Smooth muscle cell of the brain vasculature (primary cell): ENCODE measurements at regions not wholly inside any gene's neighbourhood (a gene's known extent, or its start where the extent isn't known, plus 50 kb on each side); places are given as distances from the start of the nearest gene placed in this dataset.
"Not testable (repeated sequence)": the region's sequence is repeated elsewhere in the genome, so short reads cannot be mapped to it uniquely, and the experiment has no call there.

Experiments
- DNase-seq: peaks from one replicate; pipeline ENCODE4 v3.0.0-alpha.2; 2012; ENCODE audit warnings: low read depth, low spot score

DNA sequence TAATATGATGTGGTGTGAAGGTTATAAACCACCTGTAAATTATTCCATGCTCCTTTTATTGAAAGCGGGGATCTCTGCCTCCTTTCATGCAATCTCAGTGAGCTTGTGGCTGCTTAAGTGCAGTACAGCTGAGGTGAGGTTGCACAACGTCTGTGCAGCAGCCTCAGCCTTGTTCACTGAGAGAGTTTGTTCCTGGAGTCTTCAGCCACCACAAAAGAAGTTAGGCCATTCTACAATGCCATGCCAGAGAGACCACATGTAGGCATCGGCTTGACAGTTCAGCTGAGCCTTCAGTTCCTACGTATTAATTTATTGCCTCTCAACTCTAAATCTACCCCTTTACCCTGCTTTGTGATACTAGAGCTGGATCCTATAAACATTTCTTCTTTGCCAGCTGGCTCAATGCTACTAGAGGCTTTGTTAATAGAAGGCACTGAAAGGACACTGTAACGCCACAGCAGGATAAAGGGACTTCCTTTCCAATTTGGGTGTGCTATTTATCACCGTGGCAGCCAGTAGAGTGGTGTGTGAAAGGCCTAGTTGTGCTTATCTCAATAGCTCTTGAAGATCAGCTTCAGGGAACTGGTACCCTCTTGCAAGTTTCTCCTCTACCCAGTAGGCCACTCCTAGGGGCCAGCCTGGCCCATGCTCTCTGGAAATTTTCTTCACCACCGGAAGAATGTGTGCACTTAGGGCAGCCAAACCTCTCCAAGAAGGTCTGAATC is 337.7 kb downstream of the IPO8 start:
- DNase-seq: no peak

DNA sequence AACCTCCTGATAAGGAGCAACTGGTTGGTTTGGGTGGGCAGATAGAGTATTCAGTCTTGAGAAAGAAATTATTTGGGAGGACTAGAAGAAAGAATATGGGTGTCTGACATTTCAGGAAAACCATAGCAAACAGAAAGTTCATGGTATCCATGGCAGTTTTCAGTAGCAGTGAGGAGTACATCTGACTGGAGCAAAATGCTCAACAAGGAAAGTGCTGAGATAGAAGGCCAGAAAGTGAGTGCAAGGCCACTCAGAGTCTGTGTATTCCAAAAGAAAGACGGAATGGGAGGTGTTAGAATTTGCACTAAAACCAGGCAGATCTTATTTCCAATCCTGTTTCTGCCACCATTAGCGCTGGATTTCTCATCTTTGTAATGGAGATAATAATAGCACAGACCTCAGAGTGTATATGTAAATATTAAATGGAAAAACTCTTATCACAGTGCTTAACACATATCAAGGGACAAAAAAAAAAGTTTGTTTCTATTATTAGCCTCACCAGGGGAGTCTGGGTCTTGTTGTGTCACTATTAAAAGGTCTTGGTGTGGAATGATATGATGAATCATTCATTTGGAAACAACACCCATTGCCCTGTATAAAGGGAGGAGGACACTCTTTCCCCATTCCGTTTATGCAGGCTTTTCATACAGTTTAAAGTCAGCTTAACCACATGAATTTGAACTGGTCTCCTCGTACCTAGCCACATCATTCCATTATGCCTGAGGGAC is 349.8 kb downstream of the IPO8 start:
- no peak for DNase-seq

DNA sequence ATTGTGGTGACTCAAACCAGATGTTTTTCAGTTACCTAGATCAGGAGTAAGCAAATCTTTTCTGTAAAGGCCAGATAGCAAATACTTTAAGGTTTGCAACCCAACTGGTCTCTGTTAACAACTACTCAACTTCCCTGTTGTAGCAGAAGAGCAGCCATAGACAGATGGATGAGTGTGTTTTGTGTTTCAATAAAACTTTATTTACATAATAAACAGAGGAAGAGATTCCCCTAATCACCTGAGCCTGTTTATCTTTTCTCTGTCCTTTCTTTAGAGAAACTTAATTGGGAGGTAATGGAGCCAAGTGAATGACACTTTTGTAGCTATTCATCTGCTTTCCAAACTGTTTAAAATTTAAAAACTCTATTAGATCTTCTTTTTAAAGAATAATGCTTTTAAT is 365.1 kb downstream of the IPO8 start:
- no peak for DNase-seq

DNA sequence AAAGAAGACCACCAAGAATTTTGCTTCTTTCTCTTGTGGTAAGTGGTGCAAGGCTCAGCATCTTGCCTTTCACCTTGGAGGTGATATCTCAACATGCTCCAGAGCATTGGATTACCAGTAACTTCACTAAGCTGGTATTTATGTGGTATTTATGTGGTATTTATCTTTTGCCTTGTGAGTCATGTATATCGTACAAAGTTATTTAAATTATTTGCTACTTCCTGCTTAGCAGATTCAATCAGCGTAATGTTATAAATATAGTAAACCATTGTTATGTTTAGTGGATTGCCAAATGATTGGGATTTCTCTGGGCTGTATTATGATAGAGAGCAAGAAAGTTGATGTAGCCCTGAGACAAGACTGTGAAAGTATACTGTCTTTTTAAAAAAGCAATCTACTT is 366.4 kb downstream of the IPO8 start:
- DNase-seq: no peak

DNA sequence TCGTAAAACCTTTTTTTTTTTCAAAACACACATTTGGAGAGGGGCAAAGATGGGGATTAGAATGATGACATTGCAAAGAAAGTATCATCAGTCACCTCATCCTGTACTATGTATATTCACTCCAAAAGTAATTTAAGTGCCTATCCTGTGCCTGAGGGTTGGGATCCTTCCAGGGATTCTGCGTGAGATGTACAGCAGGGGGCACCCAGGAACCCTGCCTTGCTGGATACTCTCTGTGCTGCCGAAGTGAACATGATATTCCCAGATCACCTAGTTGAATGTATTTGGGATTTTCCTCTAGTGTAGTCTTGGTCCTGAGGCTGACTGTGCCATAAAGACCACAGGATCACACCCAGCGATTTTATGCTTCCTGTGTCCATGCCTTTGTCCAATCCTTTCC is 372.7 kb downstream of the IPO8 start:
- DNase-seq: no peak

DNA sequence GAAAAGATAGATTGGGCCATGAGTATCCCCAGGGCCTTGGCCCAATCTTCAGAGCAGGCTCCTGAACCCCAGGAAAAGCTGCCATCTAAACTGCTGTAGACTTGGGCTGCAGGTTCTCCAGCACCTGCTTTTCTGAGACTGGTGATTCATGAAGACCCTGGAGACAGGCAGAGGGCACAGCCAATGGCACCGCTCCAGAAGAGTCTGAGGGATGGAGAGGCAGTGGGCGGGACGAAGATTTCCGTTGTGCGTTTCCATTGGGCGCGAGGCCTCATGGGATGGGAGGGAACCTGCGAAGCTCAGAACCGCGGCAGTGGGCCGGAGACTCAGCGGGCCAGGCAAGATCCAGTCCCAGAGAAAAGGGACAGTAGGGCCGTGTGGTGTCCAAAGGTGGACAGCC is 375.1 kb downstream of the IPO8 start:
- no peak for DNase-seq

DNA sequence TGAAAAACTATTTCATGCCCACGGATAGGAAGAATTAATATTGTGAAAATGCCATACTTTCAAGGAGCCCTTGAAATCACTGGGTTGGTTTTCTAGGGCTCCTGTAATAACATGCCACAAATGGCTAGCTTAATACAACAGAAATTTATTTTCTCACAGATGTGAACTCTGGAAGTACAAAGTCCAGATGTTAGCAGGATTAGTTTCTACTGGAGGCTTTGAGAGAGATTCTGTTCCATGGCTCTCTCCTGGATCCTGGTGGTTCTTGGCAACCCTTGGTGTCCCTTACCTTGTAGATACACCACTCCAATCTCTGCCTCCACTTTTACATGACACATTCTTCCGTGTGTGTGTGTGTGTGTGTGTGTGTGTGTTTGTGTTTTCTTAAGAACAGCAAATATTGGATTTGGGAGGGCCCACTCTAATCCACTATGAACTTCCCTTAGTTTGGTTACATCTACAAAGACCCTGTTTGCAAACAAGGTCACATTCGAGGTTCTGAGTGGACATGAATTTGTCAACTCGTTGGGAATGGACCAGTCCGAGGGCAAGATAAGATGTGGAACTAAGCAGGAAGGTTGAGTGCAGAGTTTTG is 381.1 kb downstream of the IPO8 start:
- no peak for DNase-seq

DNA sequence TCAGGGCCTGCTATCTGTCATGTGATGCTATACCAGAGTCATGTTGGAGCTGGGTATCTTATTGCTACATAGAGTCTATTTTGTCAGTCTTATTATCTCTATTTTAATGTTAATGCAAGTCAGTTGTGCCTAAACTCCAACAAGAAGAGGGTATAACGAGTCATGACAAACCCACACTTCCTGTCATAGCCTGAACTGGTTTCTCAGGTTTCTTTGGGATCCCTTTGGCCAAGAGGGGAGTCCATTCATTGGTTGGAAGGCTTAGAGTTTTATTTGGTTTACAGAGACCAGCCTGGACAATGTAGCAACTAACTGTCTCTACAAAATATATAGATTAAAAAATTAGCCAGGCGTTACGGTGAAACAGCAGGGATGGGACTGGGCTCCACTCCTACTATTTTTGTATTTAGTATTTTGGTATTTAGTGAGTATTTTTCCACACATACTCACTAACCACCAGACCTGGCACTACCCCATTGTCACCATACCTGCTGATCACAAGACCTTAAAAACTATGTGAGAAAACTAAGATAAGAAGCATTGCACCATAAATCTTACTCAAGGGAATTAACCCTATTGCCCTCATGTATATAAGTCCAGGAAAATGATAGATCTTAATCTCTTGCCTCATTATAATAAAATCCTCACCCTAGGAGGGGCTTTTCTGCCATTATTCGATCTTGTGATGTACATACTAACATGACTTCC is 387.5 kb downstream of the IPO8 start:
- no peak for DNase-seq

DNA sequence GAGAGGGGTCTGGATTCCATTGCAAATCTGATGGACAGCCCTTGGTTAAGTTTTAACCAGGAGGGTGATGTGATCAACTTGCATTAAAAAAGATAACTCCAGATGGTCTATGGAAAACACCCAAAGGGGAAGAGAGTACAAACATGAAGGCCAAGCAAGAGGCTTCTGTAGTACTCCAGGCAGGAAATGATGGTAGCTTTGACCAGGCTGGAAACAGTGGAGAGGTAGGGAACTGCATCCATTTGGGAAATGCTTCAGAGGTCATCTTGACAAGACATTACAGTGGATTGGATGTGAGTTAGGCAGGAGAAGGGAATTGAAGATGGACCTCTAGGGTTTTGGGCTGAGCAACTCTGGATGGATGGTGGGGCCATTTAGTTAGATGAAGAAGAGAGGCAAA is 391.1 kb downstream of the IPO8 start:
- DNase-seq: no peak

DNA sequence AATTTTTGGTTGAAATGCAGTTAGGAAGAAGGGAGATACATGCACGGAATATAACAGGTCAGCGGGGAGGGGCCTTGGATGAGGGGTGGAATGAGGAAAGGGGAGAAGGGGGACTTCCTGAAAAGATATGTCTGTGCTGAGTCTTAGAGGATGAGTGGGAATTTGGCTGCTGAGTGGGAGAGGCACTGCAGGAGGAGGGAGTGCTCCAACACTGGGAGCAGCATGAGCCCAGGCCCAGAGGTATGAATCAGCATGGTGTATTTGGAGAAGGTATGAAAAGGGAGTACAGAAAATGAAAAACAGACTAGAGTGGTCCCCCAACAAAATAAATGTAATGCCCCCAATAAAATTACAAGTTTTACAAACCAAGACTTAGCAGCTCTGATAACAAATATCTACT is 394.4 kb downstream of the IPO8 start:
- no peak for DNase-seq

DNA sequence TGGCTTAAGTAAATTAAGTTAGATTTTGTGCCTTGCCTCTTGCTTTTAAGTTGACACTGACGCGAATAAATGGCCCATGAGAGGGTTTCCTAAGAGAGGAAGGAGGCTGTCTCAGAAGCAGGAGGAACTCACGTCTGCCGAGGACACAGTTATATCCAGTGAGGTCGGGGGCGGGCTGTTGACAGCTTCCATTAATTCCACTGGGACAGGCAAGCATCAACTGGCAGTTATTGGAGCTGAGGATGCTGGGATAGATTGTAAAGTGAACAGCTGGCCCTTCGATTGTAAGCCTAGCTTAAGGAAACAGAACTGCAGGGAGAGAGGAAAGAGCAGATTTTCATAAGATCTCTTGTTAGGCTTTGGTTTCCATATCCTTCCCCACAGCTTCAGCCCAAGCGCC is 399.2 kb downstream of the IPO8 start:
- no peak for DNase-seq

DNA sequence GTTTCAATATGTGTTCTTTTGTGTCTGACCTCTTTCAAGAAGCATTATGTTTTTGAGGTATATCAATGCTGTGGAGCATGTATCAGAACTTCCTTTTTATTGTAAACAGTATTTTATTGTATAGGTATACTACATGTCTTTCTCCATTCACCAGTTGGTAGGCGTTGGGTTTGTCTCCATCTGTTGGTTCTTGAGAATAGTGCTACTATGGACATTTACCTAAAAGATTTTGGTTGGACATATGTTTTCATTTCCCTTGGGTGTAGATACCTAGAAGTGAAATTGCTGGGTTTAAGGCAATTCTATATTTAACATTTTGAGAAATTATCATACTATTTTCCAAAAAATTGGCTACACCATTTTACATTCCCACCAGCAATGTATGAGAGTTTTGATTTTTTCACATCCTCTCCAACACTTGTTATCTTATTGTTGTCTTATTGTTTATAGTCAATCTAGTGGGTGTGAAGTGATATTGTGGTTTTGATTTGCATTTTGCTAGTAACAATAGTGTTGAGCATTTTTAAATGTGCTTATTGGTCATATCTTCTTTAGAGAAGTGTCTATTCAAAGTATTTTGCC is 409.2 kb downstream of the IPO8 start:
- DNase-seq: peak; percentile 12

DNA sequence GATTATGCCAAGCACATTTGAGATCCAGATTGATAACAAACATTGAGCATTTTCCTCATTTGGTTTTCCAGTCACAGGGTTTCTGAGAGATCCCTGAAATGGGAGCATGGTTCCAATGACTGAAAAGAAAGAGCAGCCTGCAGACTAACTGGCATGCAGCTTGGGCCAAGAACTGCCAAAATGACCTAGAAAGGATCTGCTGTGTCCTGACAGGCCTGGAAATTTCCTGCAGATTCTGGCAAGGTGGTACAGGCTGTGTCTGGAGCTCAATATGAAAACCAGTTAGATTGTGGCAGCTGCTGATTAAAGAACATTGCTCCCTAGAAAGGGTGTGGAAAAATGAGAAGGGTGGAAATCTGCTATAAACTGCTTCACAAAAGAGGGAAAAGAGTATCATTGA is 417.3 kb downstream of the IPO8 start:
- DNase-seq: no peak

DNA sequence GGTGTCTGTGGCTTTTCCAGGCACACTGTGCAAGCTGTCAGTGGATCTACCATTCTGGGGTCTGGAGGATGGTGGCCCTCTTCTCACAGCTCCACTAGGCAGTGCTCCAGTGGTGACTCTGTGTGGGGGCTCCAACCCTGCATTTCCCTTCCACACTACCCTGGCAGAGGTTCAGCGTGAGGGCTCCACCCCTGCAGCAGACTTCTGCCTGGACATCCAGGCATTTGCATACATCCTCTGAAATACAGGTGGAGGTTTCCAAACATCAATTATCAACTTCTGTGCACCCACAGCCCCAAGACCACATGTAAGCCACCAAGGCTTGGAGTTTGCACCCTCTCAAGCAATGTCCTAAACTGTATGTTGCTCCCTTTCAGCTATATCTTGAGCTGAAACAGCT is 423.2 kb downstream of the IPO8 start:
- DNase-seq: not testable (repeated sequence)

DNA sequence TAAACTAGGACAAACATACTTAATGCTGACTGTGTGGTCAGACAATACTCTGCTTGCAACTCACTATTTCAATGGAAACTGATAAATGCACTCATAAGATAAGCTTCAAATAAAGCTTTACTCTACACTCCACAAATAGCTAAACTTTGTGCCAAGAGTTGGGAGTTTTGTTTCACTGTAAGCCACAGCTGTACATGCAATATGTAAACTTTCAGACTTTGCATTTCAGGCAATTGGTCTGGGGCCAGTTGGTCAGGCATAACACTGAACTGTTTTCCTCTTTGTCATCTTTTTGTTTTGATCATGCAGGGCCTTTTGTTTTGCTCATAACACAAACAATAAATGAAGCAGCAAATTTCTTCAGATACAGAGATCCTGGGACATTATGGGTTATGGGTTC is 426.2 kb downstream of the IPO8 start:
- DNase-seq: no peak

DNA sequence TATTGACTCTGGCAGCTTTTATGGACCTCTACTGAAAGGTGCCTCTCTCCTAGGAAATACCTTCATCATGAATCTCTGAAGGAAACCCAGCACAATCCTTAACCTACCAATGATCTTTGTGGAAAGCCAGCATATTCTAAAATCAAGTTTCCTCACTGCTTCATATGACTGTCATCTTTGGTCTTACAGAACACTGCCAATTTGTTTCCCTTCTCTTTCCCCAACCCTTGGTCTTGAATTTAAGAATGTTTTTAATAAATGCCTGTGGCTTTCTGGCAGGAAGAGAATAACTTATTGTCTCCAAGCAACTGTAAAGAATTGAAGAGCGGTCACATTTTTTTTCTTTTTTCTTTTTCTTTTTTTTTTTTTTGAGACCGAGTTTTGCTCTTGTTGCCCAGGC is 427.6 kb downstream of the IPO8 start:
- DNase-seq: no peak

DNA sequence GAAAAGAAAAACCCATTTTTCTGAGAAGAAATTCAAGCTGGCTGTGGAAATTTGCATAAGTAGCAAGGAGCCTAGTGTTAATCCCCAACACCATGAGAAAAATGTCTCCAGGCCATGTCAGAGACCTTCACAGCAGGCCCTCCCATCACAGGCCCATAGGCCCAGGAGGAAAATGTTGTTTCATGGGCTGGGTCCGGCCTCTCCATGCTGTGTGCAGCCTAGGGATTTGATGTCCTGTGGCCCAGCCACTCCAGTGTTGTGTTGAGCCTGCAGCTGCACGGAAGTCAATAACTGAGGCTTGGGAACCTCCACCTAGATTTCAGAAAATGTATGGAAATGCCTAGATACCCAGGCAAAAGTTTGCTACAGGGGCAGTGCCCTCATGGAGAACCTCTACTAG is 432.2 kb downstream of the IPO8 start:
- no peak for DNase-seq

DNA sequence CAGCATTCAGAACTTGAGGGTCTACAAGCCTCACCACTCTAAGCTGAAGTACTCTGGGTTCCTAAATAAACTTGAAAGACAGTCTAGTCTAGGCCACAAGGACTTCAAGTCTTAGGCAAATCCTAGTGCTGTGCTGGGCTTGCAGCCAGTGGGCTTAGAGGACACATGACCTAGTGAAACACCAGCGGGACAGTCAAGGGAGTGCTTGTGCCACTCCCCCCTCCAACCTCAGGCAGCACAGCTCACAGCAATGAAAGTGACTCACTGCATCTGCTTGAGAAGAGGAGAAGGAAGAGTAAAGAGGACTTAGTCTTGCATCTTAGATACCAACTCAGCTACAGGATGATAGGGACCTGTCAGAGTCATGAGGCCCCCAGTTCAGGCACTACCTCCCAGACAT is 438.1 kb downstream of the IPO8 start:
- DNase-seq: no peak

DNA sequence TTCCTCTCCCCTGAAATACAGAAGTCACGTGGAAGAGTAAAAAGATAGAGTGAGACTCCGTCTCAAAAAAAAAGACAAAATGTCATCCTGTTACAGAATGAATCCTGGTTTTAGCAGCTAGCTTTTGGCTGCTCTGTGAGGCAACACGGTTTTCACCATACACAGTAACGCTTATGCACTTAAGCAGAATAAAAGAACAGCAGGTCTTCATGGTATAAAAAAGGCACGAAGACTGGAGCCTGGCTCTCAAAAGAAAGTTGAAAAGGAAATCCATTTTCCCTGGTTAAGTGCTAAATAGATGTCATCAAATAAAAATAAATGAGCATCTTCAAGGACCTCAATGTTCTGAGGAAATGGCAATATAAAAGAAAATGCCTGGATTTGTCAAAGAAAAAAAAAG is 444.1 kb downstream of the IPO8 start:
- no peak for DNase-seq

DNA sequence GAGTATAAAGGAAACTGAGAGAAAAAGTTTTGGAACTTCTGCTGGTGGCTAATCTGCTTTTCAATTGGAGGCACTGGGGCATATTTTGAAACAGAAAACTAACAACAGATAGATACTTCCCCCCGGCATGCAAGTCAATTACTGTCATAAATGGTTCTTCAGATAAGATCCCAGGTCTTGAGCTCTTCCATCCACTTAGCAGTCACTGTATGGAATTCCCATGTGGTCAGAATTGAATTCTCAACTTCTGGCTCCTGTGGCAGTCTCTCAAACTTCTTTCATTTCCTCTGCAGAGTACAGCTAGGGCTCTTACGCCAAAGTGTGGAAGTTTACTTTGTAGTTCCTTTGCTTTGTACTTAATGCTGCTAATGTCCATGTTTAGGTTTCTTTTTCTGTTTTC is 452.2 kb downstream of the IPO8 start:
- DNase-seq: no peak

DNA sequence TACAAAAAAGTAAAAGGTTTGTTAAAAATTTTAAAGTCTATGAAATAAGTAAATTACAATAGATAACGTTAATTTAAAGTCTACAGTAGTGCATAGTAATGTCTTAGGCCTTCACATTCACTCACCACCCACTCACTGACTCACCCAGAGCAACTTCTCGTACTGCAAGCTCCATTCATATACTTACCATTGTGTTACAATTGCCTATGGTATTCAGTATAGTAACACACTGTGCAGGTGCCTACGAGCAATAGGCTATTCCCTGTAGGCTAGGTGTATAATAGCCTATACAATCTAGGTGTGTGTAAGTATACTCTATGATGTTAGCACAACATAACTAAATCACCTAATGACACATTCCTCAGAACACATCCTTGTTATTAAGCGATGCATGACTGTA is 435.3 kb upstream of the TMTC1 start:
- no peak for DNase-seq

DNA sequence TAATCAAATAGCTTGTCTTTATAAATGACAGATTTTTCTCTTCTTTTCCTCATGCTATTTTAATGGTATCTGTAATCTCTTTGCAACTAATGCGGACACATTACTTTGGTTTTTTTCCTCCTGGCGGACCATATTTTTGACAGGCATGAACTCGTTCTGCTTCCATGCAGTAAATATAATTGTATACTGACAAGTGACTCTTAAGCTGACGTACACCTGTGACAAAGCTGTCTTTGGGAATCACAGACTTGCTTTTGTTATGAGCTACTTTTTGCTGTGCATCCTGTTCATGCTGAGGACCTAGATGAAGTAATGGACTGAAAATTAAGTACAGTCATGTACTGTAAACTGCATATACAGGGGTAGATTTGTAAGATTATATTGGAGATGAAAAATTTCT is 434.3 kb upstream of the TMTC1 start:
- no peak for DNase-seq
